NT2/D1 (cell line): ENCODE measurements at regions not wholly inside any gene's neighbourhood (a gene's known extent, or its start where the extent isn't known, plus 50 kb on each side); places are given as distances from the start of the nearest gene placed in this dataset.

ENCODE experiments used
- YY1 ChIP-seq: IDR thresholded peaks from 2 replicates; pipeline ENCODE4 v1.6.1; 2011; ENCODE audit not compliant: insufficient read length, insufficient read depth
- ZNF274 ChIP-seq: IDR thresholded peaks from 2 replicates; pipeline ENCODE4 v1.6.1; 2011; ENCODE audit warnings: mild to moderate bottlenecking, low read depth, low read length

DNA sequence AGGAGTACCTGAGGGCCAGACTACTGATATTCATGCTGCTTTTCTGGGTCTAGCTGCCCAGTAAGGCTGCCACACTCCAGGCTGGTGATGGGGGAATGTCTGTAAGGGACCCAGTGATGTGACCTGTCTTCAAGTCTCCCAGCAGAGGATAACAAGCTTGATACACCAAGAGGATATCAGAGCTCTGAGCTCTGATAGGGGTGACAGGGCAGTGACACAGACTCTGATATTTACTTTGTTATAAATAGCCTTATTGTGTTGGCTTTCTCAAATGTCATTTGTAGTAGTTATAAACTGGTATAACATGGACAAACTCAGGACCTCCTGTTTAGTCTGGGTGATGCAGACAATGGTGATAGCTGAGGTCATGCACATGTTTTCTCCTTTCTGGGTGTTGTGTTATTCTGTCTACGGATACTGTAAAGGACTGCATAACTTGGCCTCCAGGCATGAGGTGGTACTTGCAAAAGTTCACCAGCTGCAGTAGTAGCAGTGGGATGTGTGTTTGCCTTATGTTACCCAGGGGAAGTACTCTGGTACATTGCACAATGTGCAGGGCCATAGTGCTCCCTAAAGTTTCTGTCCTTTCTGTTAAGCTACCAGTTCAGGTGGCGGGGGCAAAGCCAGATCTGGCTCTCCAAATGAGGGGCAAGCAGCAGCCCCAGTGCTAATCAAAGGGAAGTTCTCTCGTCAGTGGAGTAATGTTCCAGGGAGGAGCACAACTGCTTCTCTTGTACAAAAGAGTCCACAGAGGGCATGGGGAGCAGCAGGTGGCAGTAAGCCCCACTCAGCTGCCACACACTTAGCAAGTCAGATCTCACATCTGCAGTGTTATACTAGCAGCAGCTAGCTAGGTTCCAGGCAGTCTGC is 812.2 kb downstream of the JRKL start:
- TF ChIP-seq ZNF274 (no peak), YY1 (no peak)
